ENCODE measurements at regions not wholly inside any gene's neighbourhood (a gene's known extent, or its start where the extent isn't known, plus 50 kb on each side); places are given as distances from the start of the nearest gene placed in this dataset.

DNA sequence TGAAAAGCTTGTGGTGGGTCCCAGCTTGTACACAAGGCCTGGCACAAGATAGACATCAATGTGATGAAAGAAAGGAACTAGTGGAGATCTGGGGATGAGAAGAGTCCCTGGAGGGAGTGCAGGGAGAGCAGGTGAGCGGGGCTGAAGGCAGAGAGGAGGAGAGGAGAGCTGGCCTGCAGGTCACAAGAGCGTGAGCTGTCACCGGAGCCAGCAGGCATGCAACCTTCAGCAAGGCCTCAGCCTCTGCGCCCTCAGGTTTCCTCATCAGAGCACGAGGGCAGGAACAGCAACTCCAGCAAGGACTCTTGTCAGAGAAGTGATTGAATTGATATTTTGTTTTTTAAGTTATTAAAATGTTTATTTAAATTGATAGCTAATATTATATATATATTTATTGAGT lies 188.6 kb downstream of the CXCL12 start:
- DNase-seq: no peak

DNA sequence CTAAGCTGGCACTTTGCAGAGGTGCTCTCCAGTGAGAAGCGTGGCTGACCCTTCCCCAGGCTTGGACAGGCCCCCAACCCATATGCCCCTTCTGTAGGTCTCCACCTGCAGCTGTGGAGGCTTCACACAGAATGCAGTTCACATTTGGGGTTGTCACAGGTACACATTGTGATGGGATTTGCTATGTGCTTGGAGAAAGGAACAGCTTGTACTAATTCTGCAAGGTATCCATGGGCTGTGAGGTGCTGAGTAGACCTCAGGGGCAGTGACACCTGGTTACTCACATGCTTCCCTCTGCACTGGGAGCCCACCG lies 188.9 kb downstream of the CXCL12 start:
- DNase-seq: no peak

DNA sequence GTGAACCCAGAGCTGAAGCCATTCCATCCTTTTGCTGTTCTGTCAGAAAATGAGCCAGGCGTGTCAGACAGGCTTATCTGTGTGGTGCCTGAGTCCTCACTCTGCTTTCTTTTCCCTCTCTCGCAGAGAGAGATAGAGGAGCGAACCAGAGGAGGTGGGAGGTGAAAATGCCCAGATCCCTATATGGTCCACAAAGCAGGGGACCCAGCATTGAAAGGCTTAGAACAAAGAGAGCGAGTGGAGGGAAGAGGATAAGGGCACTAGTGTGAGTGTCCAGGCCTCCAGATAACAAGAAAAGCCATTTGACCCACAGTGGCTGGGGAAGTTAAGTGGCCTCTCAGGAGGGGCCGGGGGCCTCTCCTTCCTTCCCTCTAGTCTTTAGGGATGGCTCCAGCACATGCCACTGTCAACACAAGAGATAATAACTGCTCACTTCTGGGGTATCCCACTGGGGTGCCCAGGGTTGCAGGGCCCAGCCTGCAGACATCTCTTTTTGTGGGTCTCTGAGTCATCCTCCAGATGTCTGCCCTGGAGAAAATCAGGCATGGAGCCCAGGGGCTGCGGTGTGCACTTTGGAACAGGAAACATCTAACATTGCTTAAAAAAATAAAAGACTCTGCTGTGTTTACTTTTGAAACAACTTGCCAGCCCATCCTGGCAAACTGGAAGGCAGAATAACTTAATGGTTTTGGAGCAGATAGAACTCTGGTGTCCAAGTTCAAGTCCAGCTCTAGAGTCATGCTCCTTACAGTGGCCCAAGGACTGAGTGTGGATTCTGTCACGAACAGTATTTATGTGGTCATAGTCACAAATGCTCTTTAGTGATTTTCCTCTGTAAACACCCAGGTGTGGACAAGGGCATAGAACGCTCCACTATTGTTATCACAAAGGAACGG lies 189.5 kb downstream of the CXCL12 start:
- no peak for DNase-seq

DNA sequence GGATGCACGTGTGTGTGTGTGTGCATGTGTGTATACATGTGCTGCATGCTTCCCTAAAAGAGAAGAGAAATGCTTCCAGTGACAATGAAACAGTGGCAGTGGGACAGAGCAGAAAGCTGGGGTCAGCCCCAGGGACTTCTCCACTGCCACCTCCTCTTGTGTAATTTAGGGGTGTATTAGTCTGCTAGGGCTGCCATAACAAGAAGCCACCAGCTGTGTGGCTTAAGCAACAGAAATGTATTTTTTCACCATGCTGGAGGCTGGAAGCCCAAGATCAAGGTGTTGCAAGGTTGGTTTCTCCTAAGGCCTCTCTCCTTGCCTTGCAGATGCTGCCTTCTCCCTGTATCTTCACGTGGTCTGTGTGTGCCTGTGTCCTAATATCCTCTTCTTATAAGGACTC lies 190.5 kb downstream of the CXCL12 start:
- DNase-seq: no peak

DNA sequence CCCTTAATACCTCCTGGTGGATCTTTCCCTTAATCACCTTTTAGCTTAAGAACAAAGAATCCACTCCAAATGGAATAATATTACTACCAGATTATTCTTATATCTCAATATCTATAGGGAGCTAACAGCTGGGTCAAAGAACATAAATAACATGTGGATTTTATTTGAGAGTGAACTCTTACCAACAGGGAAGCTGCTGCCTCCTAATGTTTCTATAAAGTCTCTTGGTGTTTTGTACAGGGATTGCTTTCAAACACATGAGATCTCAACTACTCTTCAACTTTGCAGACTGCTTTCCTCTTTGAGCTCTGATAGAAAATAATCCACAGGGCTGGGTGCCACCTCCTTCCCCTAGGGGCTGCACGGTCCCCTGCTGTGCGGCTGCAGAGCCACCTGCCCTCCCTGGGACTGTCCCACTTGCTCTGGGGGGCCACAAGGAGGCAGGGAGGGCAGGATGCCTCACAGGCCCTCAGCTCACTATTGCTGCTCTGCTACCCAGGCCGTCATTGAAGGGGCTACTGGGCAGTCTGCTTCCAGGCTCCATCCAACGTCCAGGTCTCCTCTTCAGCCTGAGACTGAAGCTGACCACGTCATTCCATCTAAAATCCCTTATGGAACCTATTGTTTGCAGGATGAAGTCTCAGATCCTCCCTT lies 191.2 kb downstream of the CXCL12 start:
- no peak for DNase-seq

DNA sequence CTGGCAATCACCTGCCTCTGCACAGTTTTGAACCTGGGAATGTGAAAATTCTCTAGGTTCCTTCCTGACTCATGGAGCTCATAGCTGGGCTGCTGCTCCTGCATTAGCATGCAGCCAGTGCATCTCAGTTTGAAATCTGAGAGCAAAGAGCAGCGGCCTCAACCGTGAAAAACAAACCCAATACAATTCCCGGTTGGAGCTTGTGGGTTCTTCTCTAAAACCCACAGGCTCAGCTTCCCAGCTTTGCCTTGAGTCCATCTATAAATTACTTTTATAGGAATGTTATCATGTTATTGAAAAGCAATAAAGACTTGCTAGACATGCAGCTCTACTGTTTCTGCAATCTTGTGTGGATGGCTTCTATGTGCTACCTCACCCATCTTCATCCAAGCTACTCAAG lies 191.7 kb downstream of the CXCL12 start:
- no peak for DNase-seq

DNA sequence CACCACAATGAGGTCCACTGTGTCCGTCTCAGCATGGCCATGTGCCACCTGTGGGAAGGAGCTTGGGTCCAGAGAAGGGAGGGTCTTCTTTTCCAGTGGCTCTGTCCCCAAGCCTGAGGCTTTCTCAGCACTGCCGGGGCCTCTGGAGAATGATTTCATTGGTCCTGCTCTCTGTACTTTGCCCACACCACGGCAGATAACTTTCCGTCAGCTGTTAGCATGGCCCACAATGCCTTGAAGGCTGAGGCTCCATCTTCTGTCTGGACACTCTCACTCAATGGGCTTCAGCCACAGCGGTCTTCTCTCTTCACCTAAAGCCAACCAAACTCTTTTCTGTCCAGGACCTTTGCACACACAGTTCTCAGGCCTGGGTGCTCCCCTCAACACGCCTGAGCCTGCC lies 192.5 kb downstream of the CXCL12 start:
- no peak for DNase-seq

DNA sequence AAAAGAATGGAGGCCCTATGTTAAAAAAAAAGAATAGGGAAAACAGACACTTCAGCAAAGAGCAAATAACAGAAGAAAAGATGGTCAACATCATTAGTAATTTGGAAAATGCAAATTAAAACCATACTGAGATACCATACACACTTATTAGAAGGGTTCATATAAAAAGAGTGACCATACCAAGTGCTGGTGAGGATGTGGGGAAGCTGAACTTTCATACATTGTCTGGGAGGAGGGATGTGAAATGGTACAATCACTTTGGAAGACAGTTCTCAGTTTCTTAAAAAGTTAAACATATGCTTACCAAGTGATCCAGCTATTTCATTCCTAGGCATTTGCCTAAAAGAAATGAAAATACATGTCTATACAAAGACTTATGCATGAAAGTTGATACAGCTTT lies 194.4 kb downstream of the CXCL12 start:
- no peak for DNase-seq

DNA sequence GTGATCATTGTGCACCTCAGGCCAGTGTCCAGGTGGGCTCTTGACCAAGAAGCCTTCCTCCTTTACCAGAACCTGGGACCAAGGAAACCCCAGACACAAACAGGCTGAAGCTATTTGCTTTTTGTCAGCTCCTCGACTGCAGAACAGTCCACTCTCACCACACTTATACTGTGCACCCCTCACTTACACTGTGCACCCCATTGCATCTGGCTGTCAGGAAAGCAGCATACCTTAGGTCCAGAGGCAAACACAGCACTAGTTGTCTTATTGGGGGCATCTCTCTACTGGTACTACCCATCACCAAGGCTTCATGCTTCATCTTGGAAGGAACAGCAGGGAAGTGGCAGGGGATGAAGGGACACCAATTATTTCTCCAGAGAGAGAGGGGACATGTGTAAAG lies 198.1 kb downstream of the CXCL12 start:
- DNase-seq: no peak

DNA sequence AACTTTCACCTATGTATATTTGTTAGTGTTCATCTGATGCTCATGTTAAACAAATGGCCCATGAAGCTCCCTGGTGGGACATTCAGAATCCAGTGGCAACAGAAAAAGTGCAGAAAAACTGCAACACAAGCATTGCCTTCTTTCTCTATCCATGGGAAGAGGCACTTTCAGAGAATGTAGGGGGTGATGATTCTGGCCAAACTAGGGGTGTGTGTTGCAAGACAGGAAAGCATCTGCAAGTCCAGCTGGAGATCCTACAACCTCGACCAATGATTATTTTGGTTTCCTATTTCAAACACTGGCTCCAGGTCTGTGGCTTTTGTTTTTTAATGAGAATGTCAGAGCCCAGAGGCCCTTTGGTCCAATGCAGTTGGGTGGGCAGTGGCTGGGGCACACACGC lies 198.7 kb downstream of the CXCL12 start:
- DNase-seq: no peak

DNA sequence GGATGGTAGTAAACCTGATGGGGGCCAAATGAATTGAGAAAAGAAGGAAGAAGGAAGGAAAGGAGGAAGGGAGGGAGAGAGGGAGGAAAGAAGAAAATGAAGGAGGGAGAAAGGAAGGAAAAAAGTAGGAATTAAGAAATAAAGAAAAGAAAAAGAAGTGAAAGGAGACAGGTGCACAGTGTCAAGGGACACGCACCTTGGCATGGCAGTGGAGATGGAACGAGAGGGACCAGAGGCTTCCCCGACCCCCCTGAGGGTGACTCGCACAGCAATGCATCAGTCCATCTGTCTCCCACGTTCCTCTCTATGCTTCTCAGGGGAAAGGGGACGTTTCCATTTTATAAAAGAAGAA lies 199.6 kb downstream of the CXCL12 start:
- DNase-seq: no peak

DNA sequence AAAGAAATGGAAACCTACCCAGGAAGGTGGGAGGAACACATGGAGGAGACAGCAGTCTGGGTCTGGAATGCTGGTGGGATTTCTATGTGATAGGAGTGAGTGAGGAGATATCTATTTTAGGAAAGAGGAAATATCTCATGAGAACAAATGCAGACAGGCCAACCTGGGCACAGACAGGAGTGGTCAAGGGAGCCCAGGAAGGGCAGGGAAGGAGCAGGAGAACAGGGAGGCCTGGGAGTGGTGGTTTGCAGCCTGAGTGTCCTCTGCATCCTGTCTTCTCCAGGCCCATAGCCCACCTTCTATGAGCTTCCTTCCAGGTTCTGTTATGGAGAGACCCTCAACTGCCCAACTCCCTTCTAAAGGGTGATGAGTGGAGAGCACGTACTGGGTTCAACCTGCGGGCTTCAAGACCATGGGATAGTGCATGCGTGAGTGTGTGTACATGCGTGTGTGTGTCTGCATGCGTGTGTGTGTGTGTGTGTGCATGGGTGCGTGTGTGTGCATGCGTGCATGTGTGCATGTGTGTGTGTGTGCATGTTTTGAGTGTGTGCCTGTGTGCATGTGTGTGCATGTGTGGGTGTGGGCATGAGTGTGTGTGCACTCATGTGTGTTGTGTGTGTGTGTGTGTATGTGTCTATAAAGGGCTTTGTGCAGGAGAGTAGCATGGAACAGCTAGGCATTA lies 200.1 kb downstream of the CXCL12 start:
- no peak for DNase-seq

DNA sequence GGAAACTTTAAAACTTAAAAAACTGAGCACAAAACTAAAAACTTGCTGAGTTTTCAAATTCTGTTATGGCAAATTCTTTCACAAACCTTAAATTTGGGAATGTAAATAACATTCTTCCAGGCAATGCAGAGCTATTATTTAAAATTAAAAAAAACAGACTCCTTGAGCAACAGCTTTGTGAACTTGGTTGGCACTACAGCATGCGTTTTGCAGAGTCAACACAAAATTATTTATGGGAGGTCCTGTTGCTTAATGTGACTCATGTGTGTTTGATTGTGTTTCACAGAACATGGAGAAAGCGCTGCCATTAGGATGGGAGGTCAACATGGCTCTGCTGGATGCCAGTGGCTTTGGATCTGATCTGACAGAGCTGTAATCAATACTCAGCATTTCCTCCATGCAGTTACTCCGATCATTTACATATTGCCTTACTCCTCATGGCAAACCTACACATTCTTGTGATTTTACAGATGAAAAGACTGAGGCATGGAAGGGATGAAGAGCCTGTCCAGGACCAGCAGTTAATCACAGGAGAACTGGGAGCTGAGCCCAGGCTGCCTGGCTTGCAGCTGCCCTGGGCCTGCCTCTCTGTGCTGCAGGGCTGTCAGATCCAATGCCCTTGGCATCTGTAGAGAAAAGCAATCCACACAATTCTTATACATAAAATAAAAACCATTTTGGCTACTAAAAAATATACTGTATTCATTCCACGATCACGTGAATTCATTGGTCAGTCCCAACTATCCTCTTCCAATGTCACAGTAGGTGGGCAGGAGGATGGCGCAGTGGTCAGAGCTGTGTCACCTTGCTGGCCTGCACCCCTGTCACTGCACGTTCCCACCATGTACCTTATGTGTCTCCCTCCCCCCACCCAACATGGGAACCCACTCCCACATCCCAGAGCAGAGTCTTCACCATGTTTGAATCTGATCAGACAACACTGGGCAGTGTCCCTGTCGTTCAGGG lies 200.9 kb downstream of the CXCL12 start:
- no peak for DNase-seq

DNA sequence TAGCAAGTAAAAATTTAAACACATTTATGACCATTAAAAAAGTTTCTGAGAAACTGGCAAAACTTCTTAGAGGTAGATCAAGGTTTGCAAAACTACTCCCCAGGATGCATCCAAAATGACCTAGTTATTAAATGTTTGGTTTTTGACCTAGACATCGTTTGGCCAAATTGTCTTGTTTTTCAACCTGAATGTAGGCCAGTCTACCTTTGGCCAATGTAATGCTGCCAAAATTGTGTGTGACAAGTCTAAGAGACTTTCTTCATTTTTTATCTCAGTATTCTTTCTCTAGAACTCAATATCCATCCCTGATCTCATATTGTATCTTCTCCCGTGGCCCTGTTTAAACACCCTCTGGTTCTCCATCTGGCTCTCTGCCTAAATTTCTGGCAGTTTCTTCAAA lies 202.0 kb downstream of the CXCL12 start:
- no peak for DNase-seq

DNA sequence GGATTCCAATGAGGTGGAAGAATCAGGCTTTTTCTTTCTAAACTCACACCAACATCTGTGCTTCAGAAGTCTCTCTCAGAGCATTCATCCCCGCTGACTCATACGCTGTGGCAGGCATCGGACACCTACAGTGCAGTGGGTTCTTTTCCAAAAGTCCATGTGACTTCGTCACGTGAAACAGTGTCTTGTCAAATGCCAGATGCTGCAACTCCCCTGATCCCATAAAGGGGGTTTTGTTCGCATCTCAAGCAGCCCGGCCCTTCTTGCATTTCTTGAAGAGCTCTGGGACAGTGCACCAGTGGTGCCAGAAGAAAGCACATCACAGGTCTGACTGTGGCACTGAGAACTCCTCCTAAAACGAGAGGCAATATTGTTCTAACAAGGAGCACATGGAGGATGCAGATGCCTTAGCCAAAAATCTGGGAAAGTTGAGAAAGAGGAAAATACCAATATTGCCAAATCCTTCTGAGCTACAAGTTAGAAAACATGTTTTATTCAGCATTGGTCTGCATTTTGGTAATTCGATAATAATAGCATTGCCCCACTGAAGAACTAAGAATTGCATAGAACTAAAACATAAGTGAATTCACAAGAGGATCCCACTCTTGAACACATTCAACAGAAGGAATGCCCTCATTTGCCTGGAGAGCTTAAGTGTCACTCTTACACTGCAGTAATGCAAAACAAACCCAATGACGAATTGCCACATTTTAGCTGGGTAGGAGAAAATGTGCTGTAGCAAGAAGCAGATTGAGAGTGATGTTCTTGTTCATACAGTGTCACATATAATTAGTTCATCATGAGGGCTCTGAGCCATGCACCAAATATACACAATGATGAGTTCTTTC lies 204.4 kb downstream of the CXCL12 start:
- DNase-seq: no peak

DNA sequence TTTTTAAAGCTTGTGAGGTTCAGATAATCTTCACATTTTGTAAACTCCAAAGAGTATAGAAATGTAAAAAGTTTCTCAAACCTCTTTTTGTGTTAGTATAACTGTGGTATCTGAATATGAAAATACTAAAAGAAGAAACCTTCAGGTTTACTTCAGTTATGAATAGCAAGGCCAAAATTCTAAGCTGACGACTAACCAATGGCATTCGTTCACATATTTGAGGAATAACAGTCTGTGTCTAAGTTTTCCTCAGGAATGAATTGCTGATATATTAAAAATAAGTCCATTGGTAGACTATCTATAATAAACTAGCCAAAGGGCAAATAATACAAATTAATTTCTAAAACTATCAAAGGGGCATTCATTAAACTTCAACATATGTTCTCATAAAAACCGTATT lies 206.0 kb downstream of the CXCL12 start:
- no peak for DNase-seq

DNA sequence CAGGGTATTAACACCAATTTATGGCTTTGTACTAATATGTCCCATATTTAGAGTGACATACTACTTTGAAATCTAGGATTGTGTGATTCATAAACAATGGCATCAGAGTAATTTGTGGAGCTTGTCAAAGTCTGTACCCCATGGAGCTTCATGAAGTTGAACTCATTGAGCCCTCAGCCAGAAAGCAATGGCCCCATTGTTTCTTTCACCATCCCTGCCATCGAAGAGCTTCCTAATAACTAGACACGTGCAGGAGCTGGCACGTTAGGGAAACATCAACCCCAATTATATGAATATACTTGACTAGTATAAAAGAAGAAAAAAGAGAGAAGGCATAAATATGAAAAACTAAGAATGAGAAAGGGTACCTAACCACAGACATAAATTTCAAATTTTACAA lies 206.6 kb downstream of the CXCL12 start:
- DNase-seq: no peak

DNA sequence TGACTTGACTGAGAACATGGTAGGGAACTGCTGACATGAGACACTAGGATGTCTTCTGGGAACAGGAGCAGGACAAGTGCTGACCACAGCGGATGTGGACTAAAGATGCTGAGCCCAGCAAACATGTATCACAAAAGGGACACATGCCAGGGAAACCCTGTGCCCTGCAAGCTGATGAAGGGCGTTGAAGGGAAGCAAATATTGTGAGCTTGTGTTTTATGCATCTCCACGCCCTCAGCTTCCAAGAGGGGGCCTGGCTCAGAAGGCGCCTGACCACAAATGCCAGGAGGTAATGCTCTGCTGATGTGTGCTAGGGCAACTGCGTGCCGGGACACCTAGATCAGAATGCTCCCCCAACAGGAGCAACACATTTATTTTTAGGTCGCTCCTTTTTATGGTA lies 207.3 kb downstream of the CXCL12 start:
- DNase-seq: no peak

DNA sequence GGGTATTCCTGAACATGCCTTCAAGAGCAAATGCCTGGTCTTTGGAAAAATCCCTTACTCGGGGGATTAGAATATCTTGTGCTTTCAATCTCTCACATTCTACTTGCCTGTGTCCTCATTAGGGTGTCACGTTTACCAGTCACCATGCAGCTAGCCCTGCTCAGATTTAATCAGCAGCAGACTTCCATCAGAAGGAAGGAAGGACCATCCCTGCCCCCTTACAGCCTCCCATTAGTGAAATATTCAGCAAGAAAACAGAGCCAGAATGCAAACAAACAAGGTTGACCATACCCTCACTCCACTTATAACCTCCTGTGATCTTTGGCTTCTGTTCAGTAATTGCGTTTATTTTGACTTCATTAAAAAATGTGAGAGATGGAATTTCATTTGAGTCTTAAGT lies 208.6 kb downstream of the CXCL12 start:
- no peak for DNase-seq

DNA sequence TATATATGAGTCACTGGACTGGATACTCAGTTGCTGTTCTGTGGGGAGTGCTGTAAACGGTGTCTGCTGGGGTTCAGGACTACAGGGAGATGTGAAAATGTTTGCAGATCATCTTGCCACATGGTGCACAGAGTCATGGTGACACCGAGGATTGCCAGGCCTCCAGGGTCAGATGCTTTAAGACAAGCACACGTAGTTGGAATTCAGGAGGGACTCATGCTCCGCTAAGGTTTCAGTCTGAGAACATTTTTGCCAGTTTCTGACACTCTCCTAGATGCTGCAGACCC lies 211.3 kb downstream of the CXCL12 start:
- no peak for DNase-seq

DNA sequence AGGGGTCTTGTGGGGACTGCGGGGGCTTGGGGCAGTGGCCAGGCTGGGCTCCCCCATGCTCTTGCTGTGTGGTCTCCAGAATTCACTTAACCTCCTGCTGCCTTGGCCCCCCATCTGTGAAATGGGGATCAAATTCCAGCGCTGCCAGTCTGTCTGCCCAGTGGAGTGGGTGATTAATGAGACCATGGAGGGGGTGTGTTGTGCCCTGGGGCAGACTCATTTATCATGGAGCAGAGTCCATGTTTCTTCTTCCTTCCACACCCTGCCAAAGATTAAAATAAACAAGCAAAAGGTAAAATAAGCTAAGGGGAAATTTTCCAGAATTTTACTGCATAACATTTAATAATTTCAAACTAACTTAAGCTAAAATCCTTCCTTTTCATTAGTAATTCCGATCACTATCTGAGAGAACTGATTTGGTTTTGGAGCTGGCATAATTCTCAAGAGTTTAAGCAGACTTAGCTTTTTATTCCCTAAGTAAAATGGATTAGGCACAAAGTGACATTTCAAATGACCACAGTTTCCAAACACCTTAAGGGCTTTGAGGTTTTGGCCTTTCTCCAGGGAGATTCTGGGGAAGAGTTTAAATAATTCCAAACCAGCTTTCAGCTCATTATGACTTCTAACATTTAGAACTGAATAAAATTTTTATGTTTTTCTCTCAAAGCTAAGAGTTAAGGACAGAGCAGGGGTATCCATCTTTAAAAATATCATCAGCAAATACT lies 211.9 kb downstream of the CXCL12 start:
- DNase-seq: no peak

DNA sequence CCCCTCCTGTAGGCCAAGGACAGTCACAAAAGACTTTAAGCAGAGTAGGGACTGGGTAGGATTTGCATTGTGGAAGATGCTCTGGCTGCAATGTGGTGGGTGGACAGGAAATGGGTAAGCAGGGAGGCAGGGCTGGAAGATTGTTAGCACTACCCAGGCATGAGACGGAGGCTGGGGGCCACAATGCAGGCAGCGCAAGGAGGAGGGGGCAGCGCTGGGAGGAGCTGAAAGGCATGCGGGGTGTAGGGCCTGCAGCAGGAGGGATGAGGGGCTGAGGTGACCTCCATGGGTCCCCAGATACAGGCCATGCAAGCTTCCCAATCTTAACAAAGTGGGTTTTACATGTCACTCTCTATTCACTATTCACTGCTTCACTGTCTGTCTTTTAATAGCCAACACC lies 213.1 kb downstream of the CXCL12 start:
- no peak for DNase-seq

Measured in inflammatory macrophage treated with lipopolysaccharide for 4 hours (primary cell).